ENCODE measurements at regions not wholly inside any gene's neighbourhood (a gene's known extent, or its start where the extent isn't known, plus 50 kb on each side); places are given as distances from the start of the nearest gene placed in this dataset.

GRCh38 chr1:4207842-4208692 is 308.0 kb upstream of the C1orf174 start:
- TF ChIP-seq, protein P1, sequence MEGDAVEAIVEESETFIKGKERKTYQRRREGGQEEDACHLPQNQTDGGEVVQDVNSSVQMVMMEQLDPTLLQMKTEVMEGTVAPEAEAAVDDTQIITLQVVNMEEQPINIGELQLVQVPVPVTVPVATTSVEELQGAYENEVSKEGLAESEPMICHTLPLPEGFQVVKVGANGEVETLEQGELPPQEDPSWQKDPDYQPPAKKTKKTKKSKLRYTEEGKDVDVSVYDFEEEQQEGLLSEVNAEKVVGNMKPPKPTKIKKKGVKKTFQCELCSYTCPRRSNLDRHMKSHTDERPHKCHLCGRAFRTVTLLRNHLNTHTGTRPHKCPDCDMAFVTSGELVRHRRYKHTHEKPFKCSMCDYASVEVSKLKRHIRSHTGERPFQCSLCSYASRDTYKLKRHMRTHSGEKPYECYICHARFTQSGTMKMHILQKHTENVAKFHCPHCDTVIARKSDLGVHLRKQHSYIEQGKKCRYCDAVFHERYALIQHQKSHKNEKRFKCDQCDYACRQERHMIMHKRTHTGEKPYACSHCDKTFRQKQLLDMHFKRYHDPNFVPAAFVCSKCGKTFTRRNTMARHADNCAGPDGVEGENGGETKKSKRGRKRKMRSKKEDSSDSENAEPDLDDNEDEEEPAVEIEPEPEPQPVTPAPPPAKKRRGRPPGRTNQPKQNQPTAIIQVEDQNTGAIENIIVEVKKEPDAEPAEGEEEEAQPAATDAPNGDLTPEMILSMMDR (IDR thresholded peaks at IDR 0.05; ENCODE audit: low read depth, low read length, missing input control): no peak
- TF ChIP-seq RAD21 (IDR thresholded peaks at IDR 0.05): no peak
